Spleen (tissue), 7 donors: ENCODE measurements at regions not wholly inside any gene's neighbourhood (a gene's known extent, or its start where the extent isn't known, plus 50 kb on each side); places are given as distances from the start of the nearest gene placed in this dataset.

Source experiments
- POLR2A ChIP-seq, 3 donors: fragments of 450-650 bp; IDR thresholded peaks; one replicate each; pipeline ENCODE4 v1.5.1; 2017; ENCODE audit warnings: antibody characterized with exemption in 3 of 3, mild to moderate bottlenecking in 1 of 3
- POLR2AphosphoS5 ChIP-seq, 3 donors: sonication (generic); formaldehyde crosslinking; IDR thresholded peaks; one replicate each; pipeline ENCODE4 v1.5.1; 2017; ENCODE audit warnings: antibody characterized with exemption in 3 of 3
- TF ChIP-seq, protein P1 (sequence below), 11 experiments: fragments of 200-600 bp in 7 of 11; fragments of 450-650 bp in 4 of 11; sonication (generic) in 4 of 11; IDR thresholded peaks in 8 of 11; conservative IDR thresholded peaks in 3 of 11; 1 replicate in 7 of 11; 2 replicates in 4 of 11; pipeline versions ENCODE4 v1.4.0 to v1.8.0; 2016 to 2021; ENCODE audit warnings: antibody characterized with exemption in 11 of 11, inconsistent platforms in 4 of 11, mild to moderate bottlenecking in 1 of 11
- donor health status: DM: no; HTN: no; CAD: no; lungs with moderate emphysema.
- donor health status: DM: no; HTN: no; CAD: no.
- donor health status: DM: no; HTN: no; CAD: no.

- TF ChIP-seq POLR2AphosphoS5 (IDR thresholded peaks at IDR 0.05) (no peak), POLR2A (IDR thresholded peaks at IDR 0.05) (no peak)
- TF ChIP-seq, protein P1, sequence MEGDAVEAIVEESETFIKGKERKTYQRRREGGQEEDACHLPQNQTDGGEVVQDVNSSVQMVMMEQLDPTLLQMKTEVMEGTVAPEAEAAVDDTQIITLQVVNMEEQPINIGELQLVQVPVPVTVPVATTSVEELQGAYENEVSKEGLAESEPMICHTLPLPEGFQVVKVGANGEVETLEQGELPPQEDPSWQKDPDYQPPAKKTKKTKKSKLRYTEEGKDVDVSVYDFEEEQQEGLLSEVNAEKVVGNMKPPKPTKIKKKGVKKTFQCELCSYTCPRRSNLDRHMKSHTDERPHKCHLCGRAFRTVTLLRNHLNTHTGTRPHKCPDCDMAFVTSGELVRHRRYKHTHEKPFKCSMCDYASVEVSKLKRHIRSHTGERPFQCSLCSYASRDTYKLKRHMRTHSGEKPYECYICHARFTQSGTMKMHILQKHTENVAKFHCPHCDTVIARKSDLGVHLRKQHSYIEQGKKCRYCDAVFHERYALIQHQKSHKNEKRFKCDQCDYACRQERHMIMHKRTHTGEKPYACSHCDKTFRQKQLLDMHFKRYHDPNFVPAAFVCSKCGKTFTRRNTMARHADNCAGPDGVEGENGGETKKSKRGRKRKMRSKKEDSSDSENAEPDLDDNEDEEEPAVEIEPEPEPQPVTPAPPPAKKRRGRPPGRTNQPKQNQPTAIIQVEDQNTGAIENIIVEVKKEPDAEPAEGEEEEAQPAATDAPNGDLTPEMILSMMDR (IDR thresholded peaks at IDR 0.05 in 8 of 11, conservative IDR thresholded peaks at IDR 0.05 in 3 of 11), result no peak
Observed at GRCh38 chr12:5155866-5156265, 112.2 kb downstream of the KCNA5 start.
